GM18951 (cell line): ENCODE measurements at regions not wholly inside any gene's neighbourhood (a gene's known extent, or its start where the extent isn't known, plus 50 kb on each side); places are given as distances from the start of the nearest gene placed in this dataset.

Experiments used
- POLR2A ChIP-seq: IDR thresholded peaks from 4 replicates; pipeline ENCODE4 v1.6.1; 2011; ENCODE audit warnings: mild to moderate bottlenecking; ENCODE audit not compliant: insufficient read length, insufficient read depth; ENCODE audit errors: extremely low read depth
- in situ Hi-C: fragments of 300-500 bp; cut with MboI; formaldehyde crosslinking; loops from one replicate; pipeline ENCODE4 v1.12.0; 2022; ENCODE audit warnings: low sequenced_read_pairs, mixed read lengths, inconsistent platforms; ENCODE audit not compliant: unreplicated experiment

DNA sequence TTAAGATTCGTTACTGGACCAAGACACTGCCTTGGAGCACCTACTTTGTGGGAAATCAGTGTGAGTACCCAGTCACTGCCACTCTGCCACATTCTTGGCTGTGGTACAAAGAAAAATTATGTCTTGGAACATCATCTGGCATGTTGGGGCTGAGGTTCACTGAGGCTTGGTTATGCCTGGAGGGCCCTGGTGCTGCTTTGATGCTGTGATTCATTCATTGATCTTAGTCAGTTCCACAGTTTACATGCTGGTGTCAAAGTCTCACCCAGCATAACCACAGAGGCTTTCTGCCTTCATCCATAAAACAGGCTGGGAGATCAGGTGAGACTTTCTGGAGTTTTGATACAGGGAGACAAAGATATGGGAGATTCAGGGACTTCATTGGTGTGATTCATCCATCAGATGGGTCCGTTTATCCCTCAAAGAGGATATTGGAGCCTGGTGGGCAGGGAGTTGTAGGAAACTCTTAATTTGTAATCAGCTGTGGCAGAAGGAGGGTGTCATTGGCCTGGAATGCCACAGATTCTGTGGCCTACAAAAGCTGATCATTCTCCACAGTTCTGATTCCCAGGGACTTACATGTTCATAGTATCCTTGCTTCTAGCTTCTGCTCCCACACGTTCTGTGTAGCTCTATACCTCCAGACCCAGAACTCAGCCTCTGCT lies 322.5 kb downstream of the PMP22 start:
- TF ChIP-seq POLR2A: no peak
- in situ Hi-C loops: no loop called here

DNA sequence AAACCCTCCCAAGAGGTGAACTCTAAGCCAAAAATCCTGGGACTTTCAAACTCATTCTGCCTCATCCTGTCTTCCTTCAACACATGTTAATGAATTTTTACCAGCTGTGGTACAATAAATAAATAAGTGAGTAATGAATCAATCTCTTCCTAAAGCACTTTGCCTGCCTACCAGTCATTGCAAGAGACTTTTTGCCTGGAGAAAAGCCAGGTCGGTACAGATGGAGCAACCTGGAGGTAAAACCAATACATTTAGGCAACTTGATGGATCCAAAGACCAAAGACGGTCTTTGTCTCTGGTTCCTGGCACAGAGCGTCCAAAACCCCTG lies 324.2 kb downstream of the PMP22 start:
- TF ChIP-seq POLR2A: no peak
- in situ Hi-C loops: no loop called here

DNA sequence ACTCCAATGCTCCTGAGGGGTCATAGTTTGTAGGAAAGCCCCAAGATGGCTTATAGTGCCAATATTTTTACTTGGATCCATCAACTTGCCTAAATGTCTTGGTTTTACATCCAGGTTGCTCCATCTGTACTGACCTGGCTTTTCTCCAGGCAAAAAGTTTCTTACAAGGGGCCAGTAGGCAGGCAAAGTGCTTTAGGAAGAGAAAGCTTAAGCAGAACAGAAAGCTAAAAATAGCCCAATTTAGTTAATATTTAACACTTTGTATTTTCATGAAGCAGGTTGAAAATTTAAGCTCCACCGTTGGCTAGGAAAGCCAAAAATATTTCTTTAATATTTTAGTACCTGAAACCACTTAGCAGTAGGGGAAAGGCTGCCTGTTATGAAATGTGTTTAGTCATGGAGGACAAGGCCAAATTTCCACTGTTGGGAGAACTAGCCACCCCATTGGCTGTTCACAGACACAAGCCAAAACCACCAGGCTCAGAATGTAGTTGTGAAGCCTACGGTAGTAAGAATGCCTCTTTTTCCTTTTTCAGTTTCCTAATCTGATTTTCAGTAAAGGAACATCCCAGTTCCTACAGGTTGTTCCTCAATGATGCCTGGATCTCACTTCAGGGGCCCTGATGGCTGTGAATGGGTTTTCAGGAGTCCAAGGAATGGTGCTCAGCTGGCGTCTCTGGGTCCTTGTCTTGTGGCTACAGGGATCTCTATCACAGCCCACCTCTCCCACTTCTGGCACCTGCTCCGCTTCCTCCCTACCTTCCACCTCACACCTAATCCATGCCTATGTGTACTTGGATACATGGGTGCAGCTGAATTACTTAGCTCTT lies 324.8 kb downstream of the PMP22 start:
- TF ChIP-seq POLR2A: no peak
- in situ Hi-C loops: no loop called here

DNA sequence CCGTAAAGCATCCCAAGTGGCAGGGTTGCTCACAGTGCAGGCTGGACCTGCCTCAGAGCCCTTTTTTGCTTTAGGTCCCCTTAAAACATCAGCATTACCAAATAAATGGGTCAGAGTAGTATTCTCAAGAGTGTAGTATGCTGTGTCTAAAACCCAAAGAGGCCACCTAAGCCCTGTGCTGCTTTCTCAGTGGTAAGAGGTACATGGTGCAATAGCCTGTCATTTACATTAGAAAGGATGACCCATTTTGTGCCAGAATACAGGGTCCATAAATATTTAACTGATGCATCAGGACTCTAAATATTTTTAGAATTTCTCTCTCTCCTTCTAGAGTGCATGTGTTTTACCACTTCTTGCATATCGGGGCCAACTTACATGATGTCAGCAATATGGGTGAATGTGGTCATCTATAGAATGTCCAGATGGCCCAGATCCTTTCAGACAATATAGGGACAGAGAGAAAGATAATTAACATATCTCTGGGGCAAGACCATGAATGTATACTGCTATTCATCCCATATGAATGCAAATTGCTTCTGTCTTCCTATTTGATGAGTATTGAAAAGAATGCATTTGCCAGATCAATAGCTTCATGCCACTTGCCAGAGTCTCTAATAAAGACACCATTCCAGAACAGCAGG lies 329.2 kb downstream of the PMP22 start:
- in situ Hi-C loops: no loop called here

DNA sequence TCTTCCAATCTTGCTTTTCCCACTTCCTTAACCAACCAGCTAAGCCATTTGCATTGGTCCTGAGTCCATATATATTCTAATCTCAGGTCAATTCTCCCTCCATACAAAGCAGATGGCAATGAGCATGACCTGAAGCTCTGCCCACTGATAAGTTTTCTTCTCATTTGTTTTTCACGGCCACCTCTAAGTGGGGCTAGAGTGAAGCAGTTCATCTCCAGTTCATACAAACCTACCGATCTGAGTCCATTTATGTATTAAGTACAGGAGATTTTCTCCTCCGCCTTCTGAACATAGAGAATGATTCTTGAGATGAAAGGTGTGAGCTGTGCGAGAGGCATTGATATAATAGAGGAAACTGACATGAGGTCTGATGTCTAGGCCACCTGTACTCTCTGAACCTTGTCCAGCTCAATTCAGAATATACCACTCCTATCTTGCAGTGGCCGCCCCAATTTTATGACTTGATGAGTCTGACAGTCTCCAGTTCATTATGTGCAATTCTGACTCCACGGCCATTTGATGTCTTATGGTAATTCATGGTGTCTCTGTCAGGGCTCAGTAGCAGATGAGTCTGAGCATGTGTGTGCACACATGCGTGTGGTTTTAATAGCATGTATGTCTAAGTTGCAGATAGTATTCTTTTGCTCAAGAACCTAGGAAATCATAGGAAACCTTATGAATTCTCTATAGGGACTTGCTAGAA lies 329.8 kb downstream of the PMP22 start:
- in situ Hi-C loops: no loop called here
- TF ChIP-seq POLR2A: no peak

More for the DNA sequence above, 329.2 kb downstream of the PMP22 start:
- TF ChIP-seq POLR2A: no peak

DNA sequence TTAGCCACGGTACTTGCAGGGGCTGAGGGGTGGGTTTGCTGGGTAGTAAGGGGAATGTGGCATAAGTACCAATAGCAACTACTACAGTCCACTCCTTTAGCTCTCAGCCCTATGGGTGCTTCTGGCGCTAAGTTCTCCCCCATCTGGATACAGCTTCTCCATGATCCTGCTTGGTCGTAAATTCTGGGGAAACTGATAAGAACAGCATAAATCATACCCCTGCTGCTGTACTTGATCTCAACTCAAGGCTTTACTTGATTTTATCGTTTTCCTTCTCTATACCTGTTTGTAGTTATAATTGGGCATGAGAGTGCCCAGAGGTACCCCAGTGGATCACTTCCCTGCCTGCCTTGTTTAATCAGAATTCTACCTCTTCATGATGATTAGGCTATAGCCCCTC lies 331.4 kb downstream of the PMP22 start:
- in situ Hi-C loops: no loop called here
- no peak for TF ChIP-seq POLR2A

DNA sequence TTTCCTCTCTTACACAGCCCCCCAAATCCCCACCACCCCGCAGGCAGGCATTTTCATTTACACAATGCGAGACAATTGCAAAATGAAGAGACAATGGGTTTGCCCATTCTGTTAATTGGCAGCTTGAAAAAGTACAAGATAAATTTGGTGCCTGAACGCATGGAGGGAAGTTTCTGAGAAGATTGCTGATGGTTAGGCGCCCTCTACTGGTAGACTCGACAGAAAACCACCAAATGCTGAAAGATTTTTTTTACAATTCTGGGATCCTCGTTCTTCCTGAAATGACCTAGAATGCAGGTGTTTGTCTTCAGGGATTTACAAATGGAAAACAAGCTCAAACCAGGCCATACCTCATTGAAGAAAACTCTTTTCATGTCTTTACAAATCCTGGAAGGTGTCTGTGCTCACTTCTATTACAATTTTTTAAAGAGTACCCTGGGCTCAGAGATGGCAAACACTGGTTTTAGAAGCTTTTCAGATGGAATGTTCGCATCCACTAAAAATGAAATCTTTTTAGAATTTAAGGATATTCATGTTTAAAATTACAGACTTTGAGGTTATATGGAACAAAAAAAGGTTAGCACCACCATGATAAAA lies 338.5 kb downstream of the PMP22 start:
- TF ChIP-seq POLR2A: no peak
- in situ Hi-C loops: loop anchor here (10.0 kb wide), 1 partner anchor 1332 kb away; no protein-coding TSS in a partner anchor

DNA sequence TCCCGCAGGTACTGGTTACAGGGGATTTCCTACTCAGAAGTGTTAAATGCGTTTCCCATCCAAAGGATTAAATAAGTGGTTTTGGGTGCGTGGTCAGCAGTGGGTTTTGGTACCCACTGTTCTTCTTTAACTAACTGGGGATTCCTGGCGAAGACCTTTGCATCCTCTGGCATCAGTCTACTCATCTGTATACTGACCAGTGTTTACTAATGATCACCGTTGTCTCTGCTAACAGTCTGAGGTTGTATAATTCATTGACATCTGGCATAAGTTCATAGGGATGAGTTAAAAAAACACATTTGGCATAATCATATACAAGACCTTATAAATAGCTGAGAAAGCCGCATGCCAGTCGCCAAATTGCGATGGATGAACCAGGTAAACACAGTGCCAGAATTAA lies 339.1 kb downstream of the PMP22 start:
- in situ Hi-C loops: loop anchor here (10.0 kb wide), 1 partner anchor 1331 kb away; no protein-coding TSS in a partner anchor
- TF ChIP-seq POLR2A: no peak

DNA sequence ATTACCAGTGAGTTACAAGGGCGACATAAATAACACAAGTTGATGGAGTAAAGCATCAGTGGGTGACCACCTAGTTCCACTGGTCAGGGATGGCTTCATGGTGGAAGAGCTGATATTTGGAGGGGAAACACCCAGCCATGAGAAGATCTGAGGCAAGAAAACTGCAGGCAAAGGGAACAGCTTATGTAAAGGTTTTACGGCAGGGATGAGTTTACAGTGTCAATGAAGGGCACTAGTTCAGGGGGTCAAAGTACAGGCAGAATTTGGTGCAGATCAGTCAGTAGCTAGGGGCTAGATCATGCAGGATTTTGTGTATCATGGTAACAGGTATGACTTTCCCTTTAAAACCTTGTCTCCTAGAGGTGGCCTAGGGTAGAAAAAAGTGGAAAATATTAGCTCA lies 339.6 kb downstream of the PMP22 start:
- in situ Hi-C loops: loop anchor here (10.0 kb wide), 1 partner anchor 1331 kb away; no protein-coding TSS in a partner anchor
- TF ChIP-seq POLR2A: no peak

DNA sequence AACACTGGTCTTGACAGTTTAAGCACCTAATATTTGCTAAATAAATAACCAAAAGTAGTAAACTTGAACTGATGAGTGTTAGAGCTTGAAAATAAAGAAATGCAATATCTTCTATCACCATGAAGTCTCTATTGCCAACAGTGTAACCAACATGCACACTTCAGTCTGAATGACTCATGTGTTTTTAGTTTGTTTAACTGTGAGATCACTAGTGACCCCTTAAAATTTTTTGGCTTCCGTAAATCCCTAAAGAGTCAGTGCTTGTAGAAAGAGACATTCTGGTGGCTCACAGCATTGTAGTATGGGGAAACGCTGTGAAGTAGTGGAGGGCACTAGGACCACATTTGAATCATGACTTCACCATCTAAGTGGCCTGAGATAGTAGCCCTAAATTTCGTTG lies 341.1 kb downstream of the PMP22 start:
- in situ Hi-C loops: loop anchor here (10.0 kb wide), 1 partner anchor 1329 kb away; no protein-coding TSS in a partner anchor
- no peak for TF ChIP-seq POLR2A

DNA sequence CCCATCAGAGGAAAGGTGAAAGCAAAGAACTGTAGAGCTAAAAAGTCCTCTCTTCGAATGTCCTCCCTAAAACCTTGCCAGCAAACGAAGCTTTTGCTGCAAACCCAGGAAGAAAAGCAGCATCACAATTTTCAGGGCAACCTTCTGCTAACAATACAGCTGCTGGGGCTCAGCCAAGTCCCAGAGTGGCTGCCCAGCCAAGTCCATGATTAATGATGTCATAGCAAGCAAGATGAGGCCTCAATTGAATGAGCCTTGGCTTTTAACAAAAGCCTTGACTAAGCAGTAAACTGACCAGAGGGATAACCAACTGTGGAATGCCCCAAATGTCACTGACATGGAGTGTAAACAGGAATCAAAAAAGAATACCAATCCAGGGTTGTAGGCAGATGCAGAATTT lies 342.7 kb downstream of the PMP22 start:
- no peak for TF ChIP-seq POLR2A
- in situ Hi-C loops: loop anchor here (10.0 kb wide), 1 partner anchor 1328 kb away; no protein-coding TSS in a partner anchor

DNA sequence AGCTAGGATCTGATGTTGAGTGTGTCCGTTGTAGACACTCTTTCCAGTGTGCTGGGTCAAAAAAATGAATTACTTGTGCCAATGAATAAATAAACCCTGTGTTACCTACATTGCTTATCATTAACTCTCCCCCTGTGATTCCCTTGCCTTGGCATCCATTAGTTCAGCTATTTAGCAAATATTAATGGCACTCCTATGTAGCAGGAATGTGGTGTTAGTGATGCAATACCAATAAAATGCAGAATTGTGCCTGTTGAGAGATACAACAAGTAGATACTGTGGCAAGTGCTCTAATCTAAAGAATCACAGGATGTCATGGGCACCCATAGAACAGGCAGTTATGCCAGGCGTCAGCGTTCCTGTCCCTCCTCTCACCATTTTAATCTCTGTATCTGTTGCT lies 343.2 kb downstream of the PMP22 start:
- in situ Hi-C loops: loop anchor here (10.0 kb wide), 1 partner anchor 1327 kb away; no protein-coding TSS in a partner anchor
- no peak for TF ChIP-seq POLR2A
